Smooth muscle cell (in vitro differentiated cells): ENCODE measurements at regions not wholly inside any gene's neighbourhood (a gene's known extent, or its start where the extent isn't known, plus 50 kb on each side); places are given as distances from the start of the nearest gene placed in this dataset.

Source experiments
- DNase-seq: peaks from one replicate; lab custom pipeline; 2025; ENCODE audit not compliant: unreplicated experiment; lab: John Stamatoyannopoulos, UW
- H2AFZ ChIP-seq: fragments of 200-600 bp; sonication (generic); 2 replicates; pipeline ENCODE4 v1.6.0; 2016; ENCODE audit warnings: antibody characterized with exemption, low read depth, mild to moderate bottlenecking
- H3F3A ChIP-seq: fragments of 200-600 bp; sonication (generic); 2 replicates; pipeline ENCODE4 v1.6.0; 2017; ENCODE audit warnings: antibody characterized with exemption, low read depth
- H3K27ac ChIP-seq: fragments of 200-600 bp; sonication (generic); 2 replicates; pipeline ENCODE4 v1.5.1; 2016; ENCODE audit warnings: low read depth, mild to moderate bottlenecking
- H3K27me3 ChIP-seq: fragments of 200-600 bp; sonication (generic); 2 replicates; pipeline ENCODE4 v1.6.1; 2016; ENCODE audit warnings: low read depth, mild to moderate bottlenecking
- H3K36me3 ChIP-seq: fragments of 200-600 bp; sonication (generic); 2 replicates; pipeline ENCODE4 v1.5.1; 2016; ENCODE audit warnings: low read depth
- H3K4me1 ChIP-seq: fragments of 200-600 bp; sonication (generic); 2 replicates; pipeline ENCODE4 v1.5.1; 2016; ENCODE audit warnings: low read depth
- H3K4me2 ChIP-seq: fragments of 200-600 bp; sonication (generic); 2 replicates; pipeline ENCODE4 v1.6.0; 2016; ENCODE audit warnings: mild to moderate bottlenecking
- H3K4me3 ChIP-seq: fragments of 200-600 bp; sonication (generic); 2 replicates; pipeline ENCODE4 v1.5.1; 2016; ENCODE audit warnings: mild to moderate bottlenecking
- H3K79me2 ChIP-seq: fragments of 200-600 bp; sonication (generic); 2 replicates; pipeline ENCODE4 v1.6.0; 2016; ENCODE audit warnings: low read depth, mild to moderate bottlenecking
- H3K9ac ChIP-seq: fragments of 200-600 bp; sonication (generic); 2 replicates; pipeline ENCODE4 v1.6.0; 2016; ENCODE audit warnings: low read depth
- H3K9me3 ChIP-seq: fragments of 200-600 bp; sonication (generic); replicated peaks from 2 replicates; pipeline ENCODE4 v1.5.1; 2016; ENCODE audit warnings: low read depth
- H4K20me1 ChIP-seq: fragments of 200-600 bp; sonication (generic); 2 replicates; pipeline ENCODE4 v1.6.0; 2016; ENCODE audit warnings: low read depth
- WGBS: methylation state at CpG from one replicate; pipeline ENCODE4 v1.1.7; 2016; ENCODE audit warnings: low lambda C conversion rate; 5-methylcytosine and 5-hydroxymethylcytosine counted together
- TF ChIP-seq, protein P1 (sequence below): fragments of 200-600 bp; sonication (generic); IDR thresholded peaks from 2 replicates; pipeline ENCODE4 v1.5.1; 2017; ENCODE audit warnings: borderline replicate concordance, mild to moderate bottlenecking, antibody characterized with exemption; ENCODE audit not compliant: insufficient read depth, poor library complexity, severe bottlenecking

DNA sequence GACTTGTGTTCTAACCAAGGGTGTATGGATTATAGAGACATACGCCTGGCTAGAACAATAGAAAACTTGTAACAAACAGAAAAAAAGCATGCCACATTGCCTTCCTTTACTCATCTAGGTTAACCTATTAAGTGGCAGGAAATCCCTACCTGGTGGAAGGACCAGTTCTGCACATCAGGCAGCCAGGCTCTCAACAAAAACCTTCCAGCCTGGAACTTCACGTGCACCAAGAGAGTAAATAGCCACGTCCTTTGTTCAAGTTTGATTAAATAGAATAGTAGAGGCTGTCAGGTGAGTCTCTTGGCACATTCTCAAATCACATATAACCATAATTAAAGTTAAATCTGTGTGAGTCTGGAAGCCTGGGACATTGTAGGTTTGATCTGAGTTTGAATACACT is 85.0 kb upstream of the DPH6 start:
- Histone ChIP-seq H3F3A (no peaks in the 10 kb centered on the region), H3K79me2 (no peaks in the 10 kb centered on the region), H3K27me3 (no peaks in the 10 kb centered on the region), H3K27ac (no peak overlapping the region), H3K9ac (no peak overlapping the region), H4K20me1 (no peaks in the 10 kb centered on the region), H3K4me3 (no peak overlapping the region), H3K9me3 (no peaks in the 10 kb centered on the region), H3K36me3 (no peaks in the 10 kb centered on the region), H3K4me1 (no peaks in the 10 kb centered on the region), H2AFZ (no peak overlapping the region), H3K4me2 (no peak overlapping the region)
- WGBS: 87% methylated on average over 3 of the region's 3 CpGs
- TF ChIP-seq, protein P1, sequence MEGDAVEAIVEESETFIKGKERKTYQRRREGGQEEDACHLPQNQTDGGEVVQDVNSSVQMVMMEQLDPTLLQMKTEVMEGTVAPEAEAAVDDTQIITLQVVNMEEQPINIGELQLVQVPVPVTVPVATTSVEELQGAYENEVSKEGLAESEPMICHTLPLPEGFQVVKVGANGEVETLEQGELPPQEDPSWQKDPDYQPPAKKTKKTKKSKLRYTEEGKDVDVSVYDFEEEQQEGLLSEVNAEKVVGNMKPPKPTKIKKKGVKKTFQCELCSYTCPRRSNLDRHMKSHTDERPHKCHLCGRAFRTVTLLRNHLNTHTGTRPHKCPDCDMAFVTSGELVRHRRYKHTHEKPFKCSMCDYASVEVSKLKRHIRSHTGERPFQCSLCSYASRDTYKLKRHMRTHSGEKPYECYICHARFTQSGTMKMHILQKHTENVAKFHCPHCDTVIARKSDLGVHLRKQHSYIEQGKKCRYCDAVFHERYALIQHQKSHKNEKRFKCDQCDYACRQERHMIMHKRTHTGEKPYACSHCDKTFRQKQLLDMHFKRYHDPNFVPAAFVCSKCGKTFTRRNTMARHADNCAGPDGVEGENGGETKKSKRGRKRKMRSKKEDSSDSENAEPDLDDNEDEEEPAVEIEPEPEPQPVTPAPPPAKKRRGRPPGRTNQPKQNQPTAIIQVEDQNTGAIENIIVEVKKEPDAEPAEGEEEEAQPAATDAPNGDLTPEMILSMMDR: no peak
- no peak for DNase-seq

DNA sequence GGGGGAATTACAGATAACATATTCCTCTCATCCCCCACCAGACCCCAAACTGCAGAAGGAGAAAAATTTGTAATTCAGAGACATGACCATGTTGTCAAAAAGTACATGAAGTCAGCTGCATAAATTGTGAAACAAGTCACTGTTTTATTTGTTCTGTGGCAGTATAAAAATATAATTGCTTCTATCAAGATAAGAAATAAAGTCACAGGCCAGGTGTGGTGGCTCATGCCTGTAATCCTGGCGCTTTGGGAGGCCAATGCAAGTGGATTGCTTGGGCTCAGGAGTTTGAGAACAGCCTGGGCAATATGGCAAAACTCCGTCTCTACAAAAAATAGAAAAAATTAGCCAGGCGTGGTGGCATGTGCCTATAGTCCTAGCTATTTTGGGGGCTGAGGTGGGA is 87.7 kb upstream of the DPH6 start:
- no peak overlapping the region for H3K27ac ChIP-seq
- H3K4me3 ChIP-seq: no peak overlapping the region
- H3K36me3 ChIP-seq: no peaks in the 10 kb centered on the region
- H3K79me2 ChIP-seq: no peaks in the 10 kb centered on the region
- no peaks in the 10 kb centered on the region for H4K20me1 ChIP-seq
- no peak overlapping the region for H3K4me2 ChIP-seq
- DNase-seq: no peak
- 95% methylated on average over 3 of the region's 3 CpGs for WGBS
- no peaks in the 10 kb centered on the region for H3K9me3 ChIP-seq
- H2AFZ ChIP-seq: no peak overlapping the region
- H3K27me3 ChIP-seq: no peaks in the 10 kb centered on the region
- no peaks in the 10 kb centered on the region for H3F3A ChIP-seq
- no peaks in the 10 kb centered on the region for H3K4me1 ChIP-seq
- TF ChIP-seq, protein P1: no peak
- H3K9ac ChIP-seq: no peak overlapping the region

DNA sequence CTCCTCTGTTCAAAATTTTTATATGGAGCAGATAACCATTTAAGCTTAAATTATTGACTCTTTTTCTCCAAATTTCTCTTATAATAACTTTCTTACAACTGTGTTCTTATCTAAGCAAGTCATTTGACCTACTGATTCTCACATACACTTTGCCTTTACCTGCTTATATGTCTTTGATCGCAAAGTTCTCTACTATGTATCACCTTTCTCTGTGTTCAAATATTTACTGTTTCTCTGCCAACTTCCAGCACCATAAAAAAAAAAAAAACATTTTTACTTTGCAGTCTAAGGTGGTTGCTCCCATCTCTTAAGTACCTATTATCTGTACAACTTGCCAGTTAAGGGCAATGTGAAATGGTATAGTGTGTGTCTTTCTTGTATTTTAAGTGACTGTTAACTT is 100.8 kb upstream of the DPH6 start:
- H2AFZ ChIP-seq: no peak overlapping the region
- H3K27ac ChIP-seq: no peak overlapping the region
- no peaks in the 10 kb centered on the region for H3F3A ChIP-seq
- no peaks in the 10 kb centered on the region for H3K36me3 ChIP-seq
- no peaks in the 10 kb centered on the region for H3K9me3 ChIP-seq
- DNase-seq: no peak
- no peak overlapping the region for H3K4me3 ChIP-seq
- H3K4me2 ChIP-seq: no peak overlapping the region
- 100% methylated on average over 1 of the region's 1 CpG for WGBS
- no peak overlapping the region for H3K9ac ChIP-seq
- TF ChIP-seq, protein P1: no peak
- no peaks in the 10 kb centered on the region for H3K27me3 ChIP-seq
- H3K79me2 ChIP-seq: no peaks in the 10 kb centered on the region
- no peaks in the 10 kb centered on the region for H3K4me1 ChIP-seq
- H4K20me1 ChIP-seq: no peaks in the 10 kb centered on the region

DNA sequence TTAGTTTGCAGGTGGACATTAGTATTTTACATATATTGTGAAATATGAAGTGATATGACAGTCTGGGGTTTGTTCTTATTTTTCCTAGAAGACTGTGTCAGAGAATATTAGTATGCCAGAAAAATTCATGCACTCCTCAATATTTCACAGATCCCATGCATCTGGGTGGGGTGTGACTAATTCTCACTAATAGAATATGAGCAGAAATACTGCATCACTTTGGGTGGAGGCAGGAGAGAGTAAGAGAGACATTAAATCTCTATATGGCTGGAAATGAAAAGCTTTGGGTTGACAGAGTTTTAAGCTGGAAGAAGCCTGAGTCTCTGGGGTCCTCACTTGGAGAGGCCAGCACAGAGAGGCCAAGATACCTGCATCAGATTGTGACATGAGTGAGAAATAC is 101.3 kb upstream of the DPH6 start:
- Histone ChIP-seq H3K27ac (no peak overlapping the region), H3K27me3 (no peaks in the 10 kb centered on the region), H3F3A (no peaks in the 10 kb centered on the region), H3K79me2 (no peaks in the 10 kb centered on the region), H3K4me2 (no peak overlapping the region), H3K9ac (no peak overlapping the region), H4K20me1 (no peaks in the 10 kb centered on the region), H3K4me3 (no peak overlapping the region), H3K9me3 (no peaks in the 10 kb centered on the region), H3K36me3 (no peaks in the 10 kb centered on the region), H2AFZ (no peak overlapping the region), H3K4me1 (no peaks in the 10 kb centered on the region)
- TF ChIP-seq, protein P1: no peak
- no peak for DNase-seq
